IMR-90 (cell line): ENCODE measurements at regions not wholly inside any gene's neighbourhood (a gene's known extent, or its start where the extent isn't known, plus 50 kb on each side); places are given as distances from the start of the nearest gene placed in this dataset.

Experiments used
- CTCF ChIP-seq: conservative IDR thresholded peaks from 2 replicates; pipeline ENCODE4 v1.5.1; 2012; ENCODE audit warnings: mild to moderate bottlenecking, low read depth, low read length, improper control_type of control experiment
- POLR2A ChIP-seq: IDR thresholded peaks from 2 replicates; pipeline ENCODE4 v1.6.1; 2012; ENCODE audit warnings: mild to moderate bottlenecking, low read depth, low read length
- RCOR1 ChIP-seq: IDR thresholded peaks from 2 replicates; pipeline ENCODE4 v1.6.1; 2012; ENCODE audit warnings: mild to moderate bottlenecking, low read length, improper control_type of control experiment; ENCODE audit not compliant: insufficient replicate concordance

- no peak for TF ChIP-seq CTCF
- no peak for TF ChIP-seq POLR2A
- TF ChIP-seq RCOR1 = no peak
Observed at GRCh38 chr4:173880897-173881296, 350.9 kb upstream of the HAND2 start.
